ENCODE measurements at regions not wholly inside any gene's neighbourhood (a gene's known extent, or its start where the extent isn't known, plus 50 kb on each side); places are given as distances from the start of the nearest gene placed in this dataset.

DNA sequence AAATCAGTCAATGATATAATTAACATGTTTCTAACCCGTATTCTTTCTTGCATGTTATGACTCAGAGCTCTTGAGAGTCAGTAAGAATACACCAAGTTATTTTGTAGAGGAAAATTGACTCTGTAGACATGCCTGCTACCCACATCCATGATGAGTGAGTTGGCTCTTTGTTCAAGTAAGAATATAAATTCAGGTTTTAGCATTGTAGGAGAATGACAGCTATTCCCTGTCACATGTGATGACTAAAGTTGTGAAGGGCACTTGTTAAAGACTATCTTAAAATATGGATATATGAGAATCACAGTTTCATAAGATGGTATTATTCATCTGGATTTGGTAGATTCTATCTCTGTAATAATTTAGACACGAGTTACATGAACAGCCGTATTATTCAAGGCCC, 209.1 kb downstream of the CCDC59 start:
- no peak for DNase-seq

DNA sequence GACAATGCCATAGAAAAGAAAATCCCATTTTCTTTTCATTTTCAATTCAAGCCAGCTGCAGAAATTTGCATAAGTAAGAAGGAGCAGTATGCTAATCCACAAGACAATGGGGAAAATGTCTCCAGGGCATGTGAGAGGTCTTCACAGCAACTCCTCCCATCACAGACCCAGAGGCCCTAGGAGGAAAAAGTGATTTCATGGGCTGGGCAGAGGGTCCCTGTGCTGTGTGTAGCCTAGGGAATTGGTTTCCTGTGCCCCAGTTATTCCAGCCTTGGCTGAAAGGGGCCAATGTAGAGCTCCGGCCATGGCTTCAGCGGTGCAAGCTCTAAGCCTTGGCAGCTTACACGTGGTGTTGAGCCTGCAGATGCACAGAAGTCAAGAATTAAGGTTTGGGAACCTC, 211.4 kb downstream of the CCDC59 start:
- DNase-seq, result no peak

DNA sequence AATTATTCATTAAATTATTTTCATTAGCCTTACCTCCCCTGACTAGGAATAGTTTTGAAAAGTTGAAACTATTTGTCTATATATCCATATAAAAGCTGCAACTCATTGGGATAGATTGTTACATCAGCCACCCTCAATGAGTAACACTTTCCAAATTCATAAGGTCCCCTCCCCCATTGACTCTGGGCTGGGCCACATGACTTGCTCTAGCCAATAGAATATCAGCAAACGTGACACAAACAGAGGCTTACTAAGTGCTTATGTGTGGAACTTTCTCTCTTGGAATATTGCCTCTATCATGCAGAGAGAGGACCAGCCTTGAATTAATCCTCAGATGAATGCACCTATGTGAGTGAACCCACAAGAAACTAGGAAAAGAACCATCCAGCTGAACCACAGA, 213.7 kb downstream of the CCDC59 start:
- DNase-seq, result no peak

DNA sequence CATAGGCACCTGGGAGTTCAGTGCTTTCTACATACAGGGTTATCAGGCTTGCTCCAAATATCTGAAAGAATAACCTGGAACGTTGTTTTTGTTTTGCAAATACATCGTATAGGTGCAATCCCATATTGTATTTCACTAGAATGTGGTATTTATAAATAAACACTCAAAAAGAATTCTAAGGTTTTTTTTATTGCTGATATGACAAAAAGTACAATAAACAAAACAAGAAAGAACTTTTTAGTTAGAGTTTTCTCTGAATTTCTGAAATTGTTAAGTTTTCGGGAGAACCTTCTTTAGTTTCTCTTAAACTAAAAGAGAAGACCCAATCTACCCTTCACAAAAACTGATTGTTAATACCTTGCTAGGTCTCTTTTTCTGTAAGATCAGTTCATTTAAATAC, 225.8 kb downstream of the CCDC59 start:
- DNase-seq, result no peak

DNA sequence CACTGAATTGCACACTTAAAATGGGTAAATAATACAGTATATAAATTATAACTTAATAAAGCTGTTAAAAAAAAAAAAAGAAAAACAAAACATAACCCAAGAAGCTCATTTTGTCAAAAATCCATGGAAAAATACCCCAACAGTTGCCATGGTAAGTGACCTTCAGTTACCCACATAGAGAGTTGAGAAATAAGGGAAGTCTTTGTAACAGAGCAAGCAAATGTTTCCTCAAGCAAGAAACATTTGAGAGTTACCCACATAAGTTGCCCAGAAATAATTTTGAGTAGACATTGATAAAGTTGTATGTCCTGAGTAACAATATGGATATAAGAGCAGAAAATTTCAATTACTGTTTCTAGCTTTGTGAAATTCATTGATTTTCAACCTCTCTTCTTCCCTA, 227.4 kb downstream of the CCDC59 start:
- no peak for DNase-seq

DNA sequence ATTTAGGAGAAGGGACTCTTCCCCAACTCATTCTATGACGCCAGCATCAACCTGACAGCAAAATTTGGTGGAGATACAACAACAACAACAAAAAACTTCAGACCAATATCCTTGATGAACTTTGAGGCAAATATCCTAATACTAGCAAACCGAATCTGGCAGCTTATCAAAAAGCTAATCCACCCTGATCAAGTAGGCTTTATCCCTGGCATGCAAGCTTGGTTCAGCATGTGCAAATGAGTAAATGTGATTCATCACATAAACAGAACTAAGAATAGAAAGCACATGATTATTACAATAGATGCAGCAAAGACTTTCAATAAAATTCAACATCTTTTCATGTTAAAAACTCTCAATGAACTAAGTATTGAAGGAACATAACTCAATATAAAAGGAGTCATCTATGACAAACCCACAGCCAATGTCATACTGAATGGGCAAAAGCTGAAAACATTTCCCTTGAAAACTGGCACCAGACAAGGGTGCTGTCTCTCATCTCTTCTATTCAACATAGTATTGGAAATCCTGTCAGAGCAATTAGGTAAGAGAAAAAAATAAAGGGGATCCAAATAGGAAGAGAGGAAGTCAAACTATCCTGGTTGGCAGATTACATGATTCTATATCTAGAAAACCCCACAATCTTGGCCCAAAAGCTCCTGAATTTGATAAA, 233.3 kb downstream of the CCDC59 start:
- DNase-seq, result no peak

DNA sequence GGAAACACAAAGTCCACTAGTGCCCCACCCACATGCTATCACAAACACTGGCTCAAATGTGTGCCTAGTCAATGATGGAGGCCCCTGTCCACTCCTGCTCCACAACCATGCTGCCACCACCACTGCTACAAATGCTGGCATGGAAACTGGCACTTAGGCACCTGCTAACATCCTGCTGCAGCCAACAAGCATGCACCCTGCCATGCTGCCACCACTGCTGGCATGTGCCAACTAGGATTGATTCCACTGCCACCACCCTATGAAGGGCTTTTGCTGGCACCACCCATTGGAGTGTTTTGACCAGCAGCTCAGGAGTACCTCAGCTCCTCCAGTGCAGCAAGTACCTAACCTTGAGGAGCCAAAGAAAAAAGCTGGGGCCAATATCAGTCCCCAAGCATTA, 236.6 kb downstream of the CCDC59 start:
- no peak for DNase-seq

DNA sequence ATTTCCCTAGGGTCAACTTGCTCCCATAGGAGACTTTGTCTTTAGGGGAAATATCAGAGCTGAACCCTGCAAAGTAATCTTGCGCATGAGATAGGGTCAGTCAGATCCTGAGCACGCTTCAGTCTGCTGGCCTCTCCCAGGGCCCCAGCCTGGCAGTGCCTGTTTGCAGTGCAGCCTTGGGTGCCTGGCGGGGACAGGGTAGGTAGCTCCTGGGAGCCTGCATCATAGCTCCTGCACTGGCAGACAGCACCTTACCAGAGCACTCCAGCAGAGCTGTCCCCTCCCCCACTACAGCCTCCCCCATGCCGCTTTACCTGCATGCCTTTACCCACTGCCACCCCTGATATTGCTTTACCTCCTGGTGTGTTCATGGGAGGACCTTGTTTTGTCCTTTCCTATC, 237.3 kb downstream of the CCDC59 start:
- DNase-seq, result no peak

DNA sequence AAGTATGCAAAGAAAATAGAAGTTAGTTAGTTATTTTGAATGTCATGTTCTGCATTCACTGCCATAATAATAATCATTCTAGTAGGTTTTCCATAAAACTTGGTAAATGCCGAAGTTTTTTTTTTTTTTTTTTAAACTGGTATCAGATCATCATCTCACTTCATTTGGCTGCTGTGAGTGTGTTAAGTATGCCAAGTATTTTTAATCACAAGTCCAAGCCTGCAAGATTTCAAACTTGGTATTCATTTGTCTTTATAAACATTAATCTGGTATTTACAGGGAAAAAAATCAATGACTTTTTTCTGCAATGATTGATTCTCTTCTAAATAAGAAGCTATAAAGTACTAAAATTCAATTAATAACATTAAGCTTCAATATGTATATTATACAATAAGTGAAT, 248.9 kb downstream of the CCDC59 start:
- DNase-seq, result no peak

DNA sequence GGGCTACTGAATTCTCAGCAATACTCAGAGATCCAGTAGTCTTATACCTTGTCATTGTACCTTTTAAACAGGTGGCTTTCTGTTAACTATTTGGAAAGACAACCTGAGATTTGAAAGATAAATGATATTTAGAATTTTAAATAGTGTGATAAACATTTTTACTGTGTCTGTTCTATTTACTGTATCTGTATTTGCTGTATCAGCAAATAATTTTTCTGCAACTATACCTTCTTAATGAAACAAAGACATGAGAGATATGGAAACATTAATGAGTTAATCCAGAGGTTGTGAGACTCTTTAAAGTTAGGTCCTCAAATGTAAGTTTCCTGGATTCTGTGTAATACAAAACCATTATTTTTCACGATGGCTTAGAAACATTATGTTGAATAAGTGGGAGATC, 249.6 kb downstream of the CCDC59 start:
- DNase-seq, result no peak

DNA sequence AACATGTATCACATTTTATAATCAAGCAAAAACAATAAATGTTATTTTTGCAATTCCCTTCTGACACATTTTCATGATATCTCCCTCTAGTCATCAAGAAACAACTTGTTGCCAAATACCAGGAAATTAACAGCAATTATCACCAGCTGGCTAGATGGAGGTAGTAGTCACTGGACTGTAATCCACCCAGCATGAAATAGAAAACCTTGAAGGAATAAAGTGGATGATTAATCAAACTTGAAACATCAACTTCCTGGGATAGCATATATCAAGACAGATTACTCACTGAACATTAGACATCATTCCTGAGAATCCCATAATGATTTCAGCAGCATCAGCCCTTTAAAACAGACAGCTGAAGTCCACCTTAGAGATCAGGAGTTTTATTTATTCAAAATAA, 259.0 kb downstream of the CCDC59 start:
- DNase-seq, result peak; percentile 4

DNA sequence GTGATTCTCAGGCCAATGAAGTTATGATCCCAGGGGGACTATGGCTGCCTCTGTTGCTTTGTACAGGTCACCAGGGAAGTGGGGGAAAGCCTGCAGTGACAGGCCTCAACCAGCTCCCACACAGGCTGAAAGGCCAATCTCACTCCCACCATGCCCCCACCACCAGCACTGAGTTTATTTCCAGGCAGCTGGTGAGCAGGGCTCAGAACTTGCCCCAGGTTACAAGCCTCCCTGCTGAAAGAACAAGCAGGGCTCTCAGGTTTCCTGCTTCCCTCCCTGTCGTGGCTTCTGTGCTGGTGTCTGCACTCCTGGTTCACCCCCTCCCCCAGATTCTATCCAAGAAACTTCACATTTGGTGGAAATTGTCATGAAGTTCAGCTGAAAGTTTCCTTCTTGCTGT, 260.3 kb downstream of the CCDC59 start:
- DNase-seq, result no peak

DNA sequence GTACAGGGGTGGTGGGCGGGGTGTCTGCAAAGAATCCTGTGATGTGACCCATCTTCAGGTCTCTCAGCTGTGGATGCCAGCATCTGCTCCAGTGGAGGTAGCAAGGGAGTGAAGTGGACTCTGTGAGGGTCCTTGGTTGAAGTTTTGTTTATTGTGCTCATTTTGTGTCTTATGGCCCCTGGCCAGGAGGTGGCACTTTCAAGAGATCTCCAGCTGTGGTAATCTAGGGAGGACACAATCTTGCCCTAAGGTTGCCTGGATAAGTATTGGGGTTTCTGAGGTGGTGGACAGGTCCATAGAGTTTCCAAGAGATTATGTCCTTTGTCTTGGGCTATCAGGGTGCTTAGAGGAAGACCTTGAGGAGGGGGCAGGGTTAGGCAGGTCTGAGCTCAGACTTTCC, 260.7 kb downstream of the CCDC59 start:
- DNase-seq, result no peak

DNA sequence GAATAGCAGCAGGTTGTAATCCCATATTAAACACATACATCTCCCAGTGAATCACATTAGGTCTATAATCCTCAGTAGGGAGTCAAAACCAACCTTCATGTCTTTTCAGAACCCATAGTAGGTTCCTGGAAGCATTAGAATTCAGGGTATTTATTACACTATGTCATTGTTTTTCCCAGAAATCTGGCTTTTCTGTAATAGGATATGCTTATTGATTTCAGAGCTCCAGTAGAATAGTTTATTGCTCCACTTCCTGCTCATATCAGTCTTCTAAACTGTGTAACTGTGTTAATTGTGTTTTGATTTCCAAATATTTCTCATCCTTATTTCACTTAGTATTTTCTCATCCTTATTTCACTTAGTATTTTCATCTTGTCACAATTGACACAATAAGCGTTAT, 268.0 kb downstream of the CCDC59 start:
- DNase-seq, result no peak

DNA sequence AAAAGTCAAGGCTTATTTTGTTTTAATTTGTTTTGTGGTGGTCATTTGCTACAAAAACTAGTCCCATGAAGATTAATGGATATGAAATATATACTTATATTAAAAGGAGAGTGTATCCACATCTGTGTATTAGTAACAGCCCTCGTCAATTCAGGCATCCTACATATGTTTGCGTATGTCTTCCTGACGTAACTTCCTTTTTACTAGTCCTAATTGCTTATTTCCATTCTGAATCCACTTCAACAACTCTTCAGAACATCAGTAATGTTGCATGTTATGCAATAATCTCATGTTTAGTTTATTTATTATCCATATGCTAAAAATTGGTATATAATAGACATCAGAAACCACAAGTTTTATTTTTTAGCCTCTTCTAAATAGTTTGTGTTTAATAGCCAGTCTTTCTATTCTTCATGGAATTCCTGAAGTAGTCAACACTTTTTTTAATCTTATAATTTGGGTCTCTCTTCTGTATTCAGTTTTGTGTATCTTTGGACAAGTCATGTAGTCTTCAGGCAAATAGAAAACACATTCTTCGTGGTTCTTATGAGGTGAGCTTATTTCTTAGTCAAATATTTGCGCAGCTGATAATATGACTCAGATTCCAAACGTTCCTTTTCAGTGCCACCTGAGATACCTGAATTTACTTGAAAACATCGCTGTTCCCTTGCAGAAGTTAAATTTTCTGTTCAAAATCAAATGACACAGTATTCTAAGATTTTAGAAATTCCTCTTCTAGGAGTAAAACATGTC, 268.6 kb downstream of the CCDC59 start:
- DNase-seq, result no peak

DNA sequence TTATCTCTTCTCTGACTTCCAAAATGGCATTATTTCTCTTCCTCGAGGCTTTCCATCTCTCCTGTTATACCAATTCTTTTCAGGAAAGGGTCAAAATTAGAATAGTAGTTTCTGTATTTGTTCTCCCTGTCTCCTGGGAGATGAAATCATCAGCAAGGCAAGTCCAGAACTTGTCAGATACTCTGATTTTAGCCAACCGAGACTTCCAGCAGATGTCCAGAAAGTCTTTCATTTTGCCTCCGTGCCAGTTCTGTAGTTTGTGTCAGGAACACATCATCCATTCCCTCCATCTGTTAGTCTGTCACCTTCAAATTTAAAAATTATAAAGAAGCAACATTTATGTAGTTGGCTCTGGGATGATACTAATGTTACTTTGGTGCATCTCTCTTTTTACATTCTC, 275.7 kb downstream of the CCDC59 start:
- no peak for DNase-seq

DNA sequence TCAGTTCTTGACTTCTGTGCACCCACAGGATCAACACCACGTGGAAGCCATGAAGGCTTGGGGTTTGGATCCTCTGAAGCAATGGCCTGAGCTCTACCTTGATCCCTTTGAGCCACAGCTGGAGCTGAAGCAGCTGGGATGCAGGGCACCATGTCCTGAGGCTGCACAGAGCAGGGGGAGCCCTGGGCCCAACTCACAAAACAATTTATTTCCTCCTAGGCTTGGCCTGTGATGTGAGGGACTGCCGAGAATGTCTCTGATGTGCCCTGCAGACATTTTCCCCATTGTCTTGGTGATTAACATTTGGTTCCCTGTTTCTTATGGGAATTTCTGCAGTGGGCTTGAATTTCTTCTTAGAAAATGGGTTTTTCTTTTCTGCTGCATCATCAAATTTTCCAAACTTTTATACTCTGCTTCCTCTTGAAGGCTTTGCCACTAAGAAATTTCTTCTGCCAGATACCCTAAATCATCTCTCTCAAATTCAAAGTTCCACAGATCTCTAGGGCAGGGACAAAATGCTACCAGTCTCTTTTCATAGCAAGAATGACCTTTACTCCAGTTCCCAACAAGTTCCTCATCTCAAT, 288.2 kb downstream of the CCDC59 start:
- DNase-seq, result no peak

DNA sequence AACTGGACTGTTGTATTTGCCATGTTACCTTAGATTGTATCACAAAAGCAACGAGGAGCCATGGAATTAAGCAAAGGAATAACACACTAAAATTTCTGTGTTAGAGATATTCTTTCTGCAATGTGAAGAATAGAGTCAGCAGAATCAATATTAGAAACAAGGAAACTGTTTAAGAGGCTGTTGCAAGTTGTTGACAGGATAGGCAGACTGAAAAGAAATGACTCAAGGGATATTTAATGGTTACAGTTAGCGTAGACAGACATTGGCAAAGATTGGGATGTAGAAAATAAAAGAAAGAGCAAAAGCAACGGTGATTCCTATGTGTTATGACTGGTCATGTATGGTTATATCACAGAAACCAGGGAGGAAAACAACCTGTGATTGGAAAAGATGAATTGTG, 299.0 kb upstream of the PPFIA2 start:
- no peak for DNase-seq

DNA sequence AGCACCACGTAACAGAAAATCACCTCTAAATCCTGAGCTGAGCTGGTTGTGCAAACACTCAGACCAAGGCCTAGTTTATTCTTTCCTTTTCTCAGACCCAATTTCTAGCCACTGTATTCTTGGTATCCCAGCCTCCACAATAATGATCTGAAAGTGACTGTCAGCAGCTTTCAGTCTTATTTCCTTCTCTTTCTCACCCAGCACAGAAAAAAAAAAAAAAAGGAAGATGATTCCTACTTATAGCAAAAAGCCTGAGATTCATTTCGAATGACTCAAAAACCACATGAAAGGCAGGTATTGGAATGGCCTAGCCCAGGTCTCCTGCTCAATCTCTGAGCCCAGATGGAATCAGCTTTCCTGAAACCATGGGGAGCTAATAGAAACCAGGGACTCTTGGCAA, 298.6 kb upstream of the PPFIA2 start:
- no peak for DNase-seq

DNA sequence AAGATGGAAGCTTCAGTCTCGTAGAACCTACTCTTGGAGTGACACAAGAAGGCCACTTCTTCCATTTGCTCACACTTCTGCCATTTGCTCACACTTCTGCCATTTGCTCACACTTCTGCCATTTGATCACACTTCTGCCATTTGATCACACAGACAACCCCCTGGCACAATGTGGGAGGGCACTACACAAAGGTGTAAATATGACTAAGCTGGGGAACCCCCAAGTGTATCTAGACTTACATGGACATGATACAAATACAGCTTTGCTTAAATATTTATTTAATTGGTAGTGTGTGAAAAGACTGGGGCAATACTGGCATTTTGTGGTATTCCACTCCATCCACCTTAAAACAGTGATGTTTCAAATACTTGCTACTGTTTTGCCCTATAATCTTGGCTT, 296.2 kb upstream of the PPFIA2 start:
- no peak for DNase-seq

DNA sequence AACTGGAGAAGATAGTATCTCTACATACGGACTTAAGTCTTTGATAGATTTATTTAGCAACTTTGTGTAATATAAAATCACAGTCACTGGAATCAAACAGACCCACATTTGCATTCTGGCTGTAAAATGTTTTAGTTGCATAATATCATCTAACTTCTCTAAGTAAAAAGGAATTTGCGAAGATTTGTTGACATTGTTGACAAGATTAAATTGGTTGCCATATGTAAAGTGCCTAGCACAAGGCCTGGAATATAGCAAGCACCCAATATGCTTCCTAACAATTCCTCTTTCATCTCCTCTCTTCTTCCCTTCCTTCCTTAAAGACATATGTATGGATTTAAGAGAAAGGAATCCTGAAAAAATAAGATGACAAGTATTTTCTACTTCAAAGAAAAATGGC, 295.4 kb upstream of the PPFIA2 start:
- no peak for DNase-seq

DNA sequence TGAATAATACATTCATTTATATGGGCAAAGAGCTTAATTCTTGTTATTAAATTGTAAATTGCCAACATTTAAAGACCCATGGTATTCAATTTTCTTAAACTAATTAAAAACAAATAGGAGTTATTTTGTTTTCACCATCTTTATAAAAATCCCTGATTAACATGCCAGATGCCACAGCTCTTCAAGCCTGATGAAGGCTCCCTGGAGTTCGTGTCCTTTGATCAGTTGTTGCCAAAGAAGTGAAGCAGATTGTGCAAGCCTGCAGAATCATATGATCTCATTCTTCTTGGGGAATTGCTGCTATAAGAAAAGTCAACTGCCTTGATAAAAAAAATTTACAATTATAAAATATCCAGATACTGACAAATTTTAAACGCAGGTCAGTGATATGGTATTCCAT, 288.3 kb upstream of the PPFIA2 start:
- DNase-seq, result no peak

DNA sequence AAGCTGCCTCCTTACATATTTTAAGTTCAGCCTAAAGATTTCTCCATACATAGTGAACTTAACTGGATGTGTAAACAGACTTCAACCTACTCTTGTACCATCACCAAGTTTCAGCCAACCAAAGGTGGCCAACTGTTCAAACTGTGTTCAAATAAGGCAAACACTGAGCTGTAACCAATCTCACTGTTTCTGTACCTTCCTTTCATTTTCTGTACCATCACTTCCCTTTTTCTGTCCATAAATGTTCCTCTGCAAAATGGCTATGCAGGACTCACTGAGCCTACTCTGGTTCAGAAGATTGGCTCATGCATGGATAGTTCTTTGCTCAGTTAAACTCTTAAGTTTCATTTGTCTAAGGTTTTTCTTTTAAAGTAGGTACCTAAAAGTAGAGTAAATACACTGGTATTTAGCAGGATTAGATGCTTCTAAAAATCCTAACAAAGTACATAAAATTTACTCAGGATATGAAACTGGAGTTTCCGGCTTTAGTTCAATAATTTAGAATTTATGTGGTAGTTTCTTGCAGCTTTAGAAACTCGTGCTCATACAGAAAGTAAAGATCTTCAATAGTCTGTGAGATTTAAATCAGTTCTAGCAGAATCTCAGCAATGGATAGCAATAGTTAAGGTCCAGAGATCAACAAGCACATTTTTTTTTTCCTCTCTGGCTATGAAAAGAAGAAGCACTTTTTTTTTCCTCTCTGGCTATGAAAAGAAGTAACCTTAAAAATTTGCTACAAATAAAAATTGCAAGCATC, 282.0 kb upstream of the PPFIA2 start:
- DNase-seq, result no peak

DNA sequence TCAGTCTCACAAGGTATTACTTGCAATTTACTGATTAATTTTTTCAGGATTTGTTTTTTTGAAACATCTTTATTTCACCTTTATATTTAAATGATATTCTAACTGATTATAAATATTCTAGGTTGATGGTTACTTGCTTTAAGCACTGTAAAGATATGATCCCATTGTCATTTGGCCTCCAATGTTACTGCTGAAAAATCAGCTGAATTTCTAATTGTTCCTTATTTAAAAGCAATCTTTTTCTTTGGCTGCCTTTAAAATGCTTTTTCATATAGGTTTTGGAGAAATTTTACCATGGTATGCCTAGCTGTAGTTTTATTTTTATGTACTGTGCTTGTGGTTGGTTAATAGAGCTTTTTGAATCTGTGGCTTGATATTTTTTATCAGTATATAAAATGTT, 275.6 kb upstream of the PPFIA2 start:
- DNase-seq, result no peak
